WI38 (cell line): ENCODE measurements at regions not wholly inside any gene's neighbourhood (a gene's known extent, or its start where the extent isn't known, plus 50 kb on each side); places are given as distances from the start of the nearest gene placed in this dataset.

Experiments used
- H3K4me3 ChIP-seq: 2 replicates; pipeline ENCODE4 v1.5.1; 2011; ENCODE audit warnings: low read depth, mild to moderate bottlenecking, control low read depth, low read length
- TF ChIP-seq, protein P1 (sequence below): IDR thresholded peaks from 2 replicates; pipeline ENCODE4 v1.5.1; 2012; ENCODE audit warnings: low read depth, mild to moderate bottlenecking, control low read depth, low read length

DNA sequence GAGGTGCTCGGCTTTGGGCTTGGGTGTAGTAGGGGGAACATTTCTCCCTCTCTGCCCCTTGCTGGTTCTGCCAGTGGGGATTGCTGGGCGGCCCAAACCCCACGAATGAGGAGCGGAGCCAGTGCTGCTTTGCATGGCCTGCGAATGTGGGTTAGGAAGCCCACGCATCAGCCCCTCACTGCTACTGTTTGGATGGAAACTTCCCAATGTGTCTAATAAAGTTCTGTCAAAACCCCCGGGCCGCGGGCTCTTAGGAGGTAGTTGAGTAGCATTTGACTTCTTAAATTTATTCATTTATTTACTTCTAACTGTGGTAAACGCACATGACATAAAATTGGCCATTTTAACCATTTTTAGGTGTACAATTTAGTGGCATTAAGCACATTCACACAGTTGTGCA, 161.3 kb upstream of the FHL2 start:
- H3K4me3 ChIP-seq, result no peak overlapping the region
- TF ChIP-seq, protein P1, sequence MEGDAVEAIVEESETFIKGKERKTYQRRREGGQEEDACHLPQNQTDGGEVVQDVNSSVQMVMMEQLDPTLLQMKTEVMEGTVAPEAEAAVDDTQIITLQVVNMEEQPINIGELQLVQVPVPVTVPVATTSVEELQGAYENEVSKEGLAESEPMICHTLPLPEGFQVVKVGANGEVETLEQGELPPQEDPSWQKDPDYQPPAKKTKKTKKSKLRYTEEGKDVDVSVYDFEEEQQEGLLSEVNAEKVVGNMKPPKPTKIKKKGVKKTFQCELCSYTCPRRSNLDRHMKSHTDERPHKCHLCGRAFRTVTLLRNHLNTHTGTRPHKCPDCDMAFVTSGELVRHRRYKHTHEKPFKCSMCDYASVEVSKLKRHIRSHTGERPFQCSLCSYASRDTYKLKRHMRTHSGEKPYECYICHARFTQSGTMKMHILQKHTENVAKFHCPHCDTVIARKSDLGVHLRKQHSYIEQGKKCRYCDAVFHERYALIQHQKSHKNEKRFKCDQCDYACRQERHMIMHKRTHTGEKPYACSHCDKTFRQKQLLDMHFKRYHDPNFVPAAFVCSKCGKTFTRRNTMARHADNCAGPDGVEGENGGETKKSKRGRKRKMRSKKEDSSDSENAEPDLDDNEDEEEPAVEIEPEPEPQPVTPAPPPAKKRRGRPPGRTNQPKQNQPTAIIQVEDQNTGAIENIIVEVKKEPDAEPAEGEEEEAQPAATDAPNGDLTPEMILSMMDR, result no peak

DNA sequence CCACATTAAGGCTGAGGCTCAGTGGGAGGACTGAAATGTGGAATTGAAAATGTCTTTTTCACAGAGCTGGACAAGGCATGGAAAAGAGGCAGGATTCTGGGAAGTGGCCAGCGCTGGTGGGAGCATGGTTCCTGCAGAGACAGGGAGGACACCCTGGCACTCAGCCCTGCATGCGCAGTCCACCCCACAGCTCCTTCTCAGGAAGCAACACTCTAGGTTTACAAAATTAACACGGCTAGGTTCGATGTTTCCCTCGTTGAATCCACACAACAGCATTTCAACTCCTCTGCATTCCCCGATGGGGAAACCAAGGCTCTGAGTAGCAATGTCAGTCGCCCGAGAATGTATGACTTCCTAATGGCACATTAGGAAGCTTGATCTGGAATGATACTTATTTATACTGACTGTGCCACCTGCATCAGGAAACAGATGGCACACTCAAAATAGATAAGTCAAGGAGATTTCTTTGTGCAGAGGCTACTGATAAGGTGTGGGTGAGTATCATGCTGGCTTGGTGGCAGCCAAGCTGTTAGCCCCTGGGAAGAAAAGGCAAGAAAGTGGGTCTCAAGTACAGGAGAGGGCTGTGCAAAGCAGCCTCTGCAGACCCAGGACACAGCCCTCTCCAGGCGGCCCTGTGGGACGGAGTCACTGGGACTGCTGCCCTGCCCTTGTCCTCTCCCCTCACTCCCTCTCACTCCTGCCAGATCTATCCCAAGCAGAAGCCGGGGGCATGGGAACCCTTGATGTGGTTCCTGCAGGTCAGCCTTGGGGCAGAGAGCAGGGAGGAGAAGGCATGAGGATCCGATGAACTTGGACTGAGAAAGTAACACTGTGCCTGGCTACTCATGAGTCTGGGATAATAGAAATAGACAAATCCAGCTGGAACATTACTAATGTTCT, 158.4 kb upstream of the FHL2 start:
- TF ChIP-seq, protein P1, result no peak
- H3K4me3 ChIP-seq, result no peak overlapping the region

DNA sequence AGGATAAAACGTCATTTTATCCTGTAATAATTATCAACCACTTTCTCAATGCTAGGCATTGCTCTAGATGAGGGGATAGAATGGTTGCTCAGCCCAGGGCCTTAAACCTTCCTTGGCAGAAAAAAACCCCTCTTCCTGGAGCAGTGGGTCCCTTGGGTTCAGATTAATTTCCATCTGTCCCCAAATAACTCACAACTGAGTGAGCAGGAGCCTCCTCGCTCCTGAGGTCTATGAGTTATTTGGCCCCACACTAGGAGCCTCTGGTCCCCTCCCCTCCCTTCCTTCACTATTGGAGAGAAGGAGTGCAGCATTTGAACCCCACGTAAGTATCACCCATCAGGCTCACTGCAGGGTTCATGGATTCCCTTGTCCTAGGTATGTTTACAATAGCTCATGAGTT, 157.5 kb upstream of the FHL2 start:
- no peak overlapping the region for H3K4me3 ChIP-seq
- TF ChIP-seq, protein P1, result no peak

DNA sequence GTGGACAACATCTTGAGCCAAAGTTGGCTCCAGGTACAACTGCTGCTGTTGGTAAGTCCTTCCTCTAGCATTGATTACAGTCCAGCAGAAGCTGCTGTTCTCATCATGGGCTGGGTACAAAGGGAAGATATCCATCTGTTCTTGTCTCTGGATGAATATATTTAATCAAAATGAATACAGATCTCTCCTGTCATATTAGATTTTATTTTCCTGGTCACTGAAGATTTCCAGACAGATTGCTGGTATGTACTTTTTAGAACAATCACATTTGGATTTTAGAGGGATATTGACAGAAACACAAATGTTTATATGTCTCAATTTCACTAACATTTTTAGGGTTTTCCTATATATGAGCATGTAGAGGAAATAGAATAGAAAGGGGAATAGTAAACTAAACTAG, 155.4 kb upstream of the FHL2 start:
- TF ChIP-seq, protein P1, result no peak
- H3K4me3 ChIP-seq, result no peak overlapping the region

DNA sequence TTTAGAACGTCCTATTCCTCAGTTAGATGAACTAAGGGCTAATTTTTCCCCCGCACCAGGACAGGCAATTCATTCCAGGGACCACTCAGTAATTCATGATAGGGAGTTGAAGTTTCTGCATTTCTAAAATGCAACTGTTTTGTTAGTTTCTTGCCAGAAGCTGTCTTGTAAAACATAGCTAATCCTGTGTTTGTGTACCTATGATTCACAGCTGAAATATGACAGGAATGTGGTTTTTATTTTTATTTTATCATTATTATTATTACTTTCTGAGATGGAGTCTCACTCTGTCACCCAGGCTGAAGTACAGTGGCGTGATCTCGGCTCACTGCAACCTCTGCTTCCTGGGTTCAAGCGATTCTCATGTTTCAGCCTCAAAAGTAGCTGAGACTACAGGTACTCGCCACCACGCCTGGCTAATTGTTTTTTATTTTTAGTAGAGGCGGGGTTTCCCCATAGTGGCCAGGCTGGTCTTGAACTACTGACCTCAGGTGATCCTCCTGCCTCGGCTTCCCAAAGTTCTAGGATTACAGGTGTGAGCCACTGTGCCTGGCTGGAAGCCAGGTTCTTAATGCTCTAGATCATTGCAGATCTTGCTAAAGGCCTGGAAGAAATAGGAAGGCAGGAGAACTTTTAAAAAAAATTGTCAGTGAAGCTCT, 154.8 kb upstream of the FHL2 start:
- H3K4me3 ChIP-seq, result no peak overlapping the region
- TF ChIP-seq, protein P1, result no peak

DNA sequence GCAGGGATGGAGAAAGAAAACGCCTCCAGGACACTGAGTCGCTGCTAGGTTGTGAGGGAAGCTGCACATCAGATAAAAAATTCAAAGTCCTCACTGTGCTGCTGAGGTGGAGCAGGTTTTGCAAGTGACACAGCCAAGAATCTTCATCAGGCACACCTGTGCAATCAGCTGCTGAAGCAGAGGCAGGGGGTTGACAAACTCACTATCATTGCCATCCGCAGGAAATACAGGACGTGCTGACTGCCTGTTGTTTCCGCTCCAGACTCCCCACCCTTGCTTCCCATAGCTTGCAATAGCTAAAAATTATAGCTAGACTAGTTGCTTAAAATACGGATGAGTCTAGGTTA, 147.8 kb upstream of the FHL2 start:
- no peak overlapping the region for H3K4me3 ChIP-seq
- TF ChIP-seq, protein P1, result no peak

- TF ChIP-seq, protein P1, result peak; percentile 90
- H3K4me3 ChIP-seq, result no peak overlapping the region
These were observed 147.1 kb upstream of the FHL2 start for GRCh38 chr2:105545730-105546627.
